Activated CD4-positive, CD25-positive, alpha-beta regulatory T cell treated with anti-CD3 and anti-CD28 coated beads, Interleukin-2, amount 50 U/mL, for 16 hours (primary cell): ENCODE measurements at regions not wholly inside any gene's neighbourhood (a gene's known extent, or its start where the extent isn't known, plus 50 kb on each side); places are given as distances from the start of the nearest gene placed in this dataset.
"Not testable (repeated sequence)": the region's sequence is repeated elsewhere in the genome, so short reads cannot be mapped to it uniquely, and the experiment has no call there.

Source experiments
- DNase-seq: peaks from one replicate; pipeline ENCODE4 v3.0.0-alpha.2; 2020; ENCODE audit warnings: low read depth, low spot score

- DNase-seq = no peak
Measured at GRCh38 chr15:69760258-69760845, 307.7 kb downstream of the RPLP1 start.

- peak; percentile 60 for DNase-seq
Measured at GRCh38 chr15:69760890-69761568, 308.4 kb downstream of the RPLP1 start.

GRCh38 chr15:69762373-69763148, 309.9 kb downstream of the RPLP1 start:
- no peak for DNase-seq

GRCh38 chr15:69763831-69764230, 311.2 kb downstream of the RPLP1 start:
- no peak for DNase-seq

- no peak for DNase-seq
Measured at GRCh38 chr15:69766156-69766555, 313.5 kb downstream of the RPLP1 start.

GRCh38 chr15:69767191-69767590, 314.6 kb downstream of the RPLP1 start:
- no peak for DNase-seq

- DNase-seq = not testable (repeated sequence)
Measured at GRCh38 chr15:69769336-69769735, 316.7 kb downstream of the RPLP1 start.

- DNase-seq = not testable (repeated sequence)
Measured at GRCh38 chr15:69774258-69774657, 321.6 kb downstream of the RPLP1 start.

- not testable (repeated sequence) for DNase-seq
Measured at GRCh38 chr15:69774711-69775110, 322.1 kb downstream of the RPLP1 start.

GRCh38 chr15:69777356-69777755, 320.4 kb downstream of the TLE3 start:
- DNase-seq = no peak

- no peak for DNase-seq
Measured at GRCh38 chr15:69780374-69780773, 317.3 kb downstream of the TLE3 start.

- no peak for DNase-seq
Measured at GRCh38 chr15:69780981-69781380, 316.7 kb downstream of the TLE3 start.

GRCh38 chr15:69781411-69782125, 316.1 kb downstream of the TLE3 start:
- DNase-seq = no peak

GRCh38 chr15:69782139-69782658, 315.5 kb downstream of the TLE3 start:
- DNase-seq = no peak

- DNase-seq = no peak
Measured at GRCh38 chr15:69782809-69783208, 314.9 kb downstream of the TLE3 start.

GRCh38 chr15:69783211-69783610, 314.5 kb downstream of the TLE3 start:
- DNase-seq = no peak

- no peak for DNase-seq
Measured at GRCh38 chr15:69784798-69785566, 312.7 kb downstream of the TLE3 start.

- DNase-seq = no peak
Measured at GRCh38 chr15:69786136-69786701, 311.5 kb downstream of the TLE3 start.

- DNase-seq = no peak
Measured at GRCh38 chr15:69787791-69788190, 309.9 kb downstream of the TLE3 start.

- DNase-seq = no peak
Measured at GRCh38 chr15:69789648-69790393, 307.9 kb downstream of the TLE3 start.
